ENCODE measurements at regions not wholly inside any gene's neighbourhood (a gene's known extent, or its start where the extent isn't known, plus 50 kb on each side); places are given as distances from the start of the nearest gene placed in this dataset.
"Not testable (repeated sequence)": the region's sequence is repeated elsewhere in the genome, so short reads cannot be mapped to it uniquely, and the experiment has no call there.

GRCh38 chr12:9543341-9543740, 64.4 kb downstream of the KLRB1 start:
- H3K27me3 ChIP-seq; H3K4me1 ChIP-seq; DNase-seq (ENCODE audit: low spot score in 2 of 2); H3K27ac ChIP-seq; H3K36me3 ChIP-seq; H3K9me3 ChIP-seq; H3K4me3 ChIP-seq; intact Hi-C loops (cut with DNase I): not testable (repeated sequence)

GRCh38 chr12:9542827-9543226, 64.9 kb downstream of the KLRB1 start:
- H3K27me3 ChIP-seq; H3K27ac ChIP-seq; H3K4me1 ChIP-seq; DNase-seq (ENCODE audit: low spot score in 2 of 2); H3K4me3 ChIP-seq; H3K36me3 ChIP-seq; H3K9me3 ChIP-seq; intact Hi-C loops (cut with DNase I): not testable (repeated sequence)

- H3K27me3 ChIP-seq; intact Hi-C loops (cut with DNase I); H3K36me3 ChIP-seq; DNase-seq (ENCODE audit: low spot score in 2 of 2); H3K4me3 ChIP-seq; H3K9me3 ChIP-seq; H3K27ac ChIP-seq; H3K4me1 ChIP-seq: not testable (repeated sequence)
Observed at GRCh38 chr12:9515925-9516324, 91.8 kb downstream of the KLRB1 start.

- H3K36me3 ChIP-seq; H3K9me3 ChIP-seq; H3K27ac ChIP-seq; DNase-seq (ENCODE audit: low spot score in 2 of 2); H3K27me3 ChIP-seq; intact Hi-C loops (cut with DNase I); H3K4me3 ChIP-seq; H3K4me1 ChIP-seq: not testable (repeated sequence)
Observed at GRCh38 chr12:9512695-9513094, 95.0 kb downstream of the KLRB1 start.

GRCh38 chr12:9510392-9511011, 97.2 kb downstream of the KLRB1 start:
- H3K4me1 ChIP-seq; H3K27ac ChIP-seq; H3K9me3 ChIP-seq; DNase-seq (ENCODE audit: low spot score in 2 of 2); H3K36me3 ChIP-seq; intact Hi-C loops (cut with DNase I); H3K27me3 ChIP-seq; H3K4me3 ChIP-seq: not testable (repeated sequence)

GRCh38 chr12:9509464-9510161, 98.1 kb downstream of the KLRB1 start:
- H3K36me3 ChIP-seq: no peaks in the 10 kb centered on the region
- H3K27ac ChIP-seq: no peak overlapping the region

GRCh38 chr12:9506746-9507145, 101.0 kb downstream of the KLRB1 start:
- no peak for TF ChIP-seq CTCF (IDR thresholded peaks at IDR 0.05)
- DNase-seq (ENCODE audit: low spot score in 2 of 2): no peak
- intact Hi-C loops (cut with DNase I): no loop called here
- no peak overlapping the region for H3K4me3 ChIP-seq
- no peaks in the 10 kb centered on the region for H3K4me1 ChIP-seq
- H3K27me3 ChIP-seq: no peaks in the 10 kb centered on the region
- no peaks in the 10 kb centered on the region for H3K9me3 ChIP-seq
- H3K27ac ChIP-seq: no peak overlapping the region
- no peaks in the 10 kb centered on the region for H3K36me3 ChIP-seq

More at GRCh38 chr12:9509464-9510161, 98.1 kb downstream of the KLRB1 start:
- DNase-seq (ENCODE audit: low spot score in 2 of 2): no peak
- intact Hi-C loops (cut with DNase I): no loop called here
- TF ChIP-seq CTCF (IDR thresholded peaks at IDR 0.05): no peak
- H3K9me3 ChIP-seq: no peaks in the 10 kb centered on the region
- H3K27me3 ChIP-seq: no peaks in the 10 kb centered on the region
- H3K4me1 ChIP-seq: no peaks in the 10 kb centered on the region
- H3K4me3 ChIP-seq: no peak overlapping the region

GRCh38 chr12:9503384-9503783, 104.3 kb downstream of the KLRB1 start:
- H3K36me3 ChIP-seq; H3K27me3 ChIP-seq; H3K4me3 ChIP-seq; H3K27ac ChIP-seq; H3K9me3 ChIP-seq; intact Hi-C loops (cut with DNase I); DNase-seq (ENCODE audit: low spot score in 2 of 2); H3K4me1 ChIP-seq: not testable (repeated sequence)

GRCh38 chr12:9502845-9503244, 104.9 kb downstream of the KLRB1 start:
- H3K27ac ChIP-seq; H3K9me3 ChIP-seq; H3K36me3 ChIP-seq; H3K4me3 ChIP-seq; H3K27me3 ChIP-seq; DNase-seq (ENCODE audit: low spot score in 2 of 2); H3K4me1 ChIP-seq; intact Hi-C loops (cut with DNase I): not testable (repeated sequence)

GRCh38 chr12:9493325-9493724, 114.4 kb downstream of the KLRB1 start:
- H3K4me3 ChIP-seq; H3K27me3 ChIP-seq; H3K9me3 ChIP-seq; H3K36me3 ChIP-seq; H3K27ac ChIP-seq; H3K4me1 ChIP-seq; intact Hi-C loops (cut with DNase I); DNase-seq (ENCODE audit: low spot score in 2 of 2): not testable (repeated sequence)

GRCh38 chr12:9481289-9481688, 126.4 kb downstream of the KLRB1 start:
- H3K27me3 ChIP-seq; intact Hi-C loops (cut with DNase I); H3K4me3 ChIP-seq; H3K27ac ChIP-seq; DNase-seq (ENCODE audit: low spot score in 2 of 2); H3K9me3 ChIP-seq; H3K36me3 ChIP-seq; H3K4me1 ChIP-seq: not testable (repeated sequence)

GRCh38 chr12:9474197-9474596, 133.5 kb downstream of the KLRB1 start:
- H3K27ac ChIP-seq; H3K9me3 ChIP-seq; intact Hi-C loops (cut with DNase I); H3K36me3 ChIP-seq; H3K4me3 ChIP-seq; H3K27me3 ChIP-seq; DNase-seq (ENCODE audit: low spot score in 2 of 2); H3K4me1 ChIP-seq: not testable (repeated sequence)
